ENCODE measurements at regions not wholly inside any gene's neighbourhood (a gene's known extent, or its start where the extent isn't known, plus 50 kb on each side); places are given as distances from the start of the nearest gene placed in this dataset.
"Not testable (repeated sequence)": the region's sequence is repeated elsewhere in the genome, so short reads cannot be mapped to it uniquely, and the experiment has no call there.

- DNase-seq: no peak
These were observed 88.5 kb upstream of the NFASC start for GRCh38 chr1:204782118-204782700.

GRCh38 chr1:204785023-204785422 is 85.6 kb upstream of the NFASC start:
- DNase-seq: not testable (repeated sequence)

- no peak for DNase-seq
These were observed 82.2 kb upstream of the NFASC start for GRCh38 chr1:204788470-204788869.

- DNase-seq: peak; percentile 29 to 85
These were observed 79.0 kb upstream of the NFASC start for GRCh38 chr1:204791453-204792353.

- no peak for DNase-seq
These were observed 78.3 kb upstream of the NFASC start for GRCh38 chr1:204792354-204792692.

- no peak for DNase-seq
These were observed 77.3 kb upstream of the NFASC start for GRCh38 chr1:204793259-204793914.

- DNase-seq: not testable (repeated sequence)
These were observed 73.8 kb upstream of the NFASC start for GRCh38 chr1:204796886-204797285.

- DNase-seq: no peak
These were observed 73.3 kb upstream of the NFASC start for GRCh38 chr1:204797401-204797800.

- DNase-seq: no peak
These were observed 71.0 kb upstream of the NFASC start for GRCh38 chr1:204799630-204800029.

- no peak for DNase-seq
These were observed 69.5 kb upstream of the NFASC start for GRCh38 chr1:204801211-204801610.

GRCh38 chr1:204802401-204803175 is 68.1 kb upstream of the NFASC start:
- no peak for DNase-seq

- no peak for DNase-seq
These were observed 67.1 kb upstream of the NFASC start for GRCh38 chr1:204803607-204804006.

- DNase-seq: peak; percentile 63 to 93
These were observed 63.5 kb upstream of the NFASC start for GRCh38 chr1:204806943-204807687.

GRCh38 chr1:204809488-204809887 is 61.2 kb upstream of the NFASC start:
- DNase-seq: no peak

- DNase-seq: no peak
These were observed 57.8 kb upstream of the NFASC start for GRCh38 chr1:204812842-204813241.

- DNase-seq: no peak
These were observed 57.1 kb upstream of the NFASC start for GRCh38 chr1:204813522-204813921.

- DNase-seq: no peak
These were observed 56.3 kb upstream of the NFASC start for GRCh38 chr1:204814166-204814884.

- DNase-seq: no peak
These were observed 53.3 kb upstream of the NFASC start for GRCh38 chr1:204817341-204817740.

- no peak for DNase-seq
These were observed 51.7 kb upstream of the NFASC start for GRCh38 chr1:204818998-204819397.

GRCh38 chr1:204819495-204819894 is 51.2 kb upstream of the NFASC start:
- no peak for DNase-seq
